GM13977 (cell line): ENCODE measurements at regions not wholly inside any gene's neighbourhood (a gene's known extent, or its start where the extent isn't known, plus 50 kb on each side); places are given as distances from the start of the nearest gene placed in this dataset.

Experiments used
- DNase-seq: peaks from one replicate; pipeline ENCODE4 v3.0.0; 2012; ENCODE audit warnings: low spot score
- in situ Hi-C: fragments of 300-500 bp; cut with MboI; formaldehyde crosslinking; loops from one replicate; pipeline ENCODE4 v1.12.0; 2022; ENCODE audit warnings: low sequenced_read_pairs, low pct_unique_long_range_greater_than_20kb, mixed read lengths, inconsistent platforms; ENCODE audit not compliant: unreplicated experiment
- TF ChIP-seq, protein P1 (sequence below): IDR thresholded peaks from 2 replicates; pipeline ENCODE4 v1.5.1; 2012; ENCODE audit warnings: mild to moderate bottlenecking, control low read depth; ENCODE audit not compliant: insufficient read depth; ENCODE audit errors: extremely low read depth, missing control alignments

- no peak for DNase-seq
- TF ChIP-seq, protein P1, sequence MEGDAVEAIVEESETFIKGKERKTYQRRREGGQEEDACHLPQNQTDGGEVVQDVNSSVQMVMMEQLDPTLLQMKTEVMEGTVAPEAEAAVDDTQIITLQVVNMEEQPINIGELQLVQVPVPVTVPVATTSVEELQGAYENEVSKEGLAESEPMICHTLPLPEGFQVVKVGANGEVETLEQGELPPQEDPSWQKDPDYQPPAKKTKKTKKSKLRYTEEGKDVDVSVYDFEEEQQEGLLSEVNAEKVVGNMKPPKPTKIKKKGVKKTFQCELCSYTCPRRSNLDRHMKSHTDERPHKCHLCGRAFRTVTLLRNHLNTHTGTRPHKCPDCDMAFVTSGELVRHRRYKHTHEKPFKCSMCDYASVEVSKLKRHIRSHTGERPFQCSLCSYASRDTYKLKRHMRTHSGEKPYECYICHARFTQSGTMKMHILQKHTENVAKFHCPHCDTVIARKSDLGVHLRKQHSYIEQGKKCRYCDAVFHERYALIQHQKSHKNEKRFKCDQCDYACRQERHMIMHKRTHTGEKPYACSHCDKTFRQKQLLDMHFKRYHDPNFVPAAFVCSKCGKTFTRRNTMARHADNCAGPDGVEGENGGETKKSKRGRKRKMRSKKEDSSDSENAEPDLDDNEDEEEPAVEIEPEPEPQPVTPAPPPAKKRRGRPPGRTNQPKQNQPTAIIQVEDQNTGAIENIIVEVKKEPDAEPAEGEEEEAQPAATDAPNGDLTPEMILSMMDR: no peak
- in situ Hi-C loops: no loop called here
These were observed 81.5 kb upstream of the VGLL3 start for GRCh38 chr3:87072446-87072845.

DNA sequence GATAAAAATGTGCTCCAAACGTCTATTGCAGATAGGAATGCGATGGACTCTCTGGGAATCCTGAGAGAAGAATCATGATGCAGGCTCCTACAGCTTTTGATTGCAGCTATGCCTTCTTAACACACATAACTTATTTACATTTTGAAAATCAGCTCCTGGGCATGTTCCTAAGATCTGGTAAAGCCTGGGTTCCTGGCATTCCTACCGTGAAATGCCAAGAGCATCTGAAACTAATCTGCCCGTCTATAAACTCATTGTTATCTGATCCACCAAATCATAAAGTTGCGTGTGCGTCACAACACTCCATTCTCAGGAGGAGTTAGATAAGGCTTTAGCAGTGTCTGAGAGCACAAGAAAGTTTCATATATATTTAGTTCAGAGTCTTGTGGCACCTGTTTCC lies 79.0 kb upstream of the VGLL3 start:
- in situ Hi-C loops: no loop called here
- TF ChIP-seq, protein P1: no peak

DNA sequence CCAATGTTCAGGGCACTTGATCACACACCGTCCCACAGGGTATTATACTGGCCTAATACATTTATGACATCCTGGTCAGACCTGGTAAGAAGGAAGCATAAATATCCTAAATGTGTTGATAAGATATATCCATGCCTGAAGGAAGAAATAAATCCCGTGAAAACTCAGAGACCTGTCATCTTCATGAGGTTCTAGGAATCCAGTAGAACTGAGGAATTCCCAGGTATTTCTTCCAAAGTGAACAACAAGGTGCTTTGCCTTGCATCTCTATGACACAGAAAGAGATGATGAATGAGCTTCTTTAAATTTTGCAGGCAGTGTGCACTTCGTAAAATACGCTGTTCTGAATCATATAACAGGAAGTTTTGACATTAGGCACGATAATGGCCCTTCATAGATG lies 78.1 kb upstream of the VGLL3 start:
- no peak for DNase-seq
- in situ Hi-C loops: no loop called here
- TF ChIP-seq, protein P1: no peak

More for the DNA sequence above, 79.0 kb upstream of the VGLL3 start:
- DNase-seq: no peak

DNA sequence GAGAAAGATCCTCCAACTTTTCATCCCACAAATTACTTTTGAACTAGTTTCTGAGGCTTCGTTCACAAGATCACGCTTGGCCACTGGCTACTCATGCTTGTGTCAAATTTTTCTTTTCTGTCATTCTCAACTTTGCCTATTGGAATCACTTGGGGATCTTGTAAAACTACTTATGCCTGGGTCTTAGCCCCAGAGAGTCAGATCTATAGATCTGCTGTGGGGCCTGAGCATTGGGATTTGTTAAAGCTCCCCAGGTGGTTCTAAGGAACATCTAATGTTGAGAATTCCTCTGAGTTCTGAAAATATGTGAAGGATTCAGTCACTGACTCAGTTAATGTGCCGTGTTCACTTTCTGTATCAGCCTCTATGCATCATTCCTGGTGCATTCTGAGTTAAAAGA lies 71.7 kb upstream of the VGLL3 start:
- in situ Hi-C loops: no loop called here
- TF ChIP-seq, protein P1: no peak
- no peak for DNase-seq

GRCh38 chr3:87057474-87057873 lies 66.5 kb upstream of the VGLL3 start:
- in situ Hi-C loops: no loop called here
- TF ChIP-seq, protein P1: no peak
- DNase-seq: no peak

- DNase-seq: no peak
- in situ Hi-C loops: no loop called here
These were observed 62.6 kb upstream of the VGLL3 start for GRCh38 chr3:87053553-87053952.

More at GRCh38 chr3:87053553-87053952, 62.6 kb upstream of the VGLL3 start:
- TF ChIP-seq, protein P1: no peak
